Mesendoderm (in vitro differentiated cells): ENCODE measurements at regions not wholly inside any gene's neighbourhood (a gene's known extent, or its start where the extent isn't known, plus 50 kb on each side); places are given as distances from the start of the nearest gene placed in this dataset.

Experiments
- DNase-seq: peaks from one replicate; pipeline ENCODE4 v3.0.0; 2013
- H2AK5ac ChIP-seq: 2 replicates; pipeline ENCODE4 v1.6.1; 2013; ENCODE audit warnings: low read length, inconsistent platforms
- H2BK120ac ChIP-seq: 2 replicates; pipeline ENCODE4 v1.6.1; 2013; ENCODE audit warnings: low read depth, mild to moderate bottlenecking, low read length, moderate library complexity, mixed read lengths
- H2BK15ac ChIP-seq: replicated peaks from 2 replicates; pipeline ENCODE4 v1.6.1; 2013; ENCODE audit warnings: low read depth, mild to moderate bottlenecking, moderate library complexity
- H2BK5ac ChIP-seq: 2 replicates; pipeline ENCODE4 v1.6.1; 2013; ENCODE audit warnings: low read length, inconsistent platforms
- H3K18ac ChIP-seq: 2 replicates; pipeline ENCODE4 v1.6.1; 2013; ENCODE audit warnings: mild to moderate bottlenecking, low read length, mixed read lengths
- H3K23ac ChIP-seq: one replicate; pipeline ENCODE4 v1.6.1; 2013; ENCODE audit warnings: low read length
- H3K27ac ChIP-seq: 2 replicates; pipeline ENCODE4 v1.5.1; 2013; ENCODE audit warnings: low read depth, mild to moderate bottlenecking, inconsistent platforms, low read length, moderate library complexity
- H3K27me3 ChIP-seq: 2 replicates; pipeline ENCODE4 v1.6.1; 2013; ENCODE audit warnings: low read length, control low read depth, mild to moderate bottlenecking, inconsistent platforms; ENCODE audit not compliant: insufficient read depth, poor library complexity
- H3K36me3 ChIP-seq: 2 replicates; pipeline ENCODE4 v1.6.1; 2013; ENCODE audit warnings: low read length, inconsistent platforms; ENCODE audit not compliant: control insufficient read depth, insufficient read depth
- H3K4ac ChIP-seq: one replicate; pipeline ENCODE4 v1.6.1; 2013; ENCODE audit warnings: low read depth, mild to moderate bottlenecking, low read length, moderate library complexity
- H3K4me1 ChIP-seq: 2 replicates; pipeline ENCODE4 v1.6.1; 2013; ENCODE audit warnings: low read depth, low read length, inconsistent platforms; ENCODE audit not compliant: control insufficient read depth
- H3K4me2 ChIP-seq: 2 replicates; pipeline ENCODE4 v1.6.1; 2013; ENCODE audit warnings: low read length
- H3K4me3 ChIP-seq: 2 replicates; pipeline ENCODE4 v1.5.1; 2013; ENCODE audit warnings: mild to moderate bottlenecking, low read length
- H3K56ac ChIP-seq: one replicate; pipeline ENCODE4 v1.6.1; 2013; ENCODE audit warnings: low read length
- H3K79me1 ChIP-seq: 2 replicates; pipeline ENCODE4 v1.6.1; 2013; ENCODE audit warnings: low read length, inconsistent platforms
- H3K79me2 ChIP-seq: 2 replicates; pipeline ENCODE4 v1.6.1; 2013; ENCODE audit warnings: mild to moderate bottlenecking, low read length; ENCODE audit not compliant: control insufficient read depth, insufficient read depth
- H3K9ac ChIP-seq: 2 replicates; pipeline ENCODE4 v1.6.1; 2013; ENCODE audit warnings: low read length, inconsistent platforms
- H4K5ac ChIP-seq: one replicate; pipeline ENCODE4 v1.6.1; 2013; ENCODE audit warnings: low read length
- H4K8ac ChIP-seq: one replicate; pipeline ENCODE4 v1.6.1; 2013; ENCODE audit warnings: low read depth, mild to moderate bottlenecking, control low read depth, low read length, moderate library complexity
- WGBS: extraction: QIAGEN DNeasy Blood & Tissue Kit; methylation state at CpG from one replicate; pipeline ENCODE4 v1.1.7; 2013; ENCODE audit warnings: low lambda C conversion rate, missing lambda C conversion rate; ENCODE audit not compliant: insufficient coverage; ENCODE audit errors: extremely low coverage; 5-methylcytosine and 5-hydroxymethylcytosine counted together

- no peaks in the 10 kb centered on the region for H3K79me1 ChIP-seq
- no peak overlapping the region for H2AK5ac ChIP-seq
- H3K79me2 ChIP-seq, result no peaks in the 10 kb centered on the region
- no peak overlapping the region for H3K9ac ChIP-seq
- H3K36me3 ChIP-seq, result no peaks in the 10 kb centered on the region
- WGBS, result no CpG with 5 or more reads among the region's 3 CpGs
- H2BK5ac ChIP-seq, result no peak overlapping the region
- H2BK15ac ChIP-seq, result no peak overlapping the region
- H3K4ac ChIP-seq, result no peak overlapping the region
- no peaks in the 10 kb centered on the region for H3K4me1 ChIP-seq
- no peak overlapping the region for H3K18ac ChIP-seq
- H3K4me3 ChIP-seq, result no peak overlapping the region
- H2BK120ac ChIP-seq, result no peak overlapping the region
- H3K27me3 ChIP-seq, result no peaks in the 10 kb centered on the region
- peak; percentile 47 for DNase-seq
- no peak overlapping the region for H3K4me2 ChIP-seq
- no peak overlapping the region for H3K56ac ChIP-seq
- no peak overlapping the region for H3K23ac ChIP-seq
- H4K5ac ChIP-seq, result no peak overlapping the region
- H3K27ac ChIP-seq, result no peak overlapping the region
- H4K8ac ChIP-seq, result no peak overlapping the region
These were observed 62.0 kb upstream of the LMNTD1 start for GRCh38 chr12:25615119-25615518.

- Histone ChIP-seq H2BK120ac (no peak overlapping the region), H3K56ac (no peak overlapping the region), H3K27me3 (no peaks in the 10 kb centered on the region), H2BK15ac (no peak overlapping the region), H2AK5ac (no peak overlapping the region), H3K4me1 (no peaks in the 10 kb centered on the region), H2BK5ac (no peak overlapping the region), H3K18ac (no peak overlapping the region), H3K4ac (no peak overlapping the region), H3K79me2 (no peaks in the 10 kb centered on the region), H3K79me1 (no peaks in the 10 kb centered on the region), H3K9ac (no peak overlapping the region), H4K5ac (no peak overlapping the region), H3K36me3 (no peaks in the 10 kb centered on the region), H3K4me2 (no peak overlapping the region), H3K4me3 (no peak overlapping the region), H3K23ac (no peak overlapping the region), H4K8ac (no peak overlapping the region), H3K27ac (no peak overlapping the region)
- DNase-seq, result no peak
- no CpG with 5 or more reads among the region's 1 CpG for WGBS
These were observed 63.2 kb upstream of the LMNTD1 start for GRCh38 chr12:25616286-25616685.

GRCh38 chr12:25617991-25618390, 64.9 kb upstream of the LMNTD1 start:
- no CpG with 5 or more reads among the region's 1 CpG for WGBS
- no peak overlapping the region for H3K4me3 ChIP-seq
- no peaks in the 10 kb centered on the region for H3K36me3 ChIP-seq

GRCh38 chr12:25623816-25624215, 70.7 kb upstream of the LMNTD1 start:
- Histone ChIP-seq H3K4me3 (no peak overlapping the region), H2BK15ac (no peak overlapping the region)
- WGBS, result no CpG with 5 or more reads among the region's 1 CpG

More at GRCh38 chr12:25617991-25618390, 64.9 kb upstream of the LMNTD1 start:
- Histone ChIP-seq H2BK15ac (no peak overlapping the region), H3K79me2 (no peaks in the 10 kb centered on the region), H3K23ac (no peak overlapping the region), H3K9ac (no peak overlapping the region), H3K27ac (no peak overlapping the region), H3K4ac (no peak overlapping the region), H3K4me1 (no peaks in the 10 kb centered on the region), H4K5ac (no peak overlapping the region), H2BK120ac (no peak overlapping the region), H3K18ac (no peak overlapping the region), H4K8ac (no peak overlapping the region), H3K4me2 (no peak overlapping the region), H2AK5ac (no peak overlapping the region), H3K79me1 (no peaks in the 10 kb centered on the region), H3K56ac (no peak overlapping the region), H2BK5ac (no peak overlapping the region), H3K27me3 (no peaks in the 10 kb centered on the region)
- DNase-seq, result no peak

GRCh38 chr12:25625146-25625545, 72.1 kb upstream of the LMNTD1 start:
- Histone ChIP-seq H3K27me3 (no peaks in the 10 kb centered on the region), H2BK120ac (no peak overlapping the region), H3K56ac (no peak overlapping the region), H4K5ac (no peak overlapping the region), H2AK5ac (no peak overlapping the region), H3K9ac (no peak overlapping the region), H3K4me2 (no peak overlapping the region), H3K79me1 (no peaks in the 10 kb centered on the region), H2BK15ac (no peak overlapping the region), H3K79me2 (no peaks in the 10 kb centered on the region), H3K18ac (no peak overlapping the region), H3K4me1 (peaks cover 2% of the 10 kb centered on the region), H3K4ac (no peak overlapping the region), H2BK5ac (no peak overlapping the region), H3K36me3 (no peaks in the 10 kb centered on the region), H4K8ac (no peak overlapping the region), H3K27ac (no peak overlapping the region), H3K4me3 (no peak overlapping the region), H3K23ac (no peak overlapping the region)
- no CpG with 5 or more reads among the region's 2 CpGs for WGBS
- no peak for DNase-seq

More at GRCh38 chr12:25623816-25624215, 70.7 kb upstream of the LMNTD1 start:
- Histone ChIP-seq H3K36me3 (no peaks in the 10 kb centered on the region), H4K5ac (no peak overlapping the region), H4K8ac (no peak overlapping the region), H2BK120ac (no peak overlapping the region), H2BK5ac (no peak overlapping the region), H3K79me1 (no peaks in the 10 kb centered on the region), H3K4me2 (no peak overlapping the region), H3K9ac (no peak overlapping the region), H3K56ac (no peak overlapping the region), H3K18ac (no peak overlapping the region), H3K4me1 (no peaks in the 10 kb centered on the region), H3K79me2 (no peaks in the 10 kb centered on the region), H3K23ac (no peak overlapping the region), H2AK5ac (no peak overlapping the region), H3K27ac (no peak overlapping the region), H3K27me3 (no peaks in the 10 kb centered on the region), H3K4ac (no peak overlapping the region)
- no peak for DNase-seq

- no peak overlapping the region for H2AK5ac ChIP-seq
- DNase-seq, result peak; percentile 19
- H3K4me3 ChIP-seq, result no peak overlapping the region
- H4K5ac ChIP-seq, result no peak overlapping the region
- H2BK5ac ChIP-seq, result no peak overlapping the region
- H3K4me1 ChIP-seq, result peaks cover 2% of the 10 kb centered on the region
- no peak overlapping the region for H3K56ac ChIP-seq
- no peak overlapping the region for H2BK15ac ChIP-seq
- H3K4ac ChIP-seq, result no peak overlapping the region
- no CpG with 5 or more reads among the region's 3 CpGs for WGBS
- no peak overlapping the region for H2BK120ac ChIP-seq
- no peaks in the 10 kb centered on the region for H3K79me1 ChIP-seq
- peak overlapping the region; percentile 55 for H3K27ac ChIP-seq
- H3K27me3 ChIP-seq, result no peaks in the 10 kb centered on the region
- no peak overlapping the region for H3K9ac ChIP-seq
- no peaks in the 10 kb centered on the region for H3K79me2 ChIP-seq
- H4K8ac ChIP-seq, result no peak overlapping the region
- no peak overlapping the region for H3K4me2 ChIP-seq
- H3K23ac ChIP-seq, result no peak overlapping the region
- H3K36me3 ChIP-seq, result no peaks in the 10 kb centered on the region
- H3K18ac ChIP-seq, result no peak overlapping the region
These were observed 76.3 kb upstream of the LMNTD1 start for GRCh38 chr12:25629341-25629740.
